Pons (tissue), 1 donor: ENCODE measurements at regions not wholly inside any gene's neighbourhood (a gene's known extent, or its start where the extent isn't known, plus 50 kb on each side); places are given as distances from the start of the nearest gene placed in this dataset.
"Not testable (repeated sequence)": the region's sequence is repeated elsewhere in the genome, so short reads cannot be mapped to it uniquely, and the experiment has no call there.

Experiments
- DNase-seq: peaks from one replicate; pipeline ENCODE4 v3.0.0-alpha.2; 2016; ENCODE audit warnings: low spot score

DNA sequence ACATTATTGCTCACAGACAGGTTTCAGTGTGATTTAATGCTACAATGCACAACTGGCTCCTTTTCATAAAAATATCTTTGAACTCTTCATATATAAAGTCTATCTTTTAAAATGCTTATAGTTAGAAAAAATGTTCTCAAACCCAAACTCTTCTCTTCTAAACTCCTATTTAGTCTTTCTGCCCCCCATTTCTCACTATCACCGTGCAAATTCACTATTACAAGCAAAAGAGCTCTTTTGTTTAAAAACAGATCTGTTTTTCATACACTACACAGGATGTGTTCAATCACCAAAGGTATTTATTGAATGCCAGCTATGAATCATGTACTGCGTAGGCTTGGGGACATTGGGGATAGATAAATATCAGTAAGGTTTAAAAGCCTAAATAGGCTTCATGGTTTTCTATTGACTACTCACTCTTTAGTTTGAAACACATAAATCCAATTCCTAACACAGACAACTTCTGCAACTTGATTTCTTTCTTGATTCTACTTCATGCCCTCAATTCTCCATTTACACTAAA lies 692.3 kb downstream of the C12orf50 start:
- DNase-seq = no peak

- no peak for DNase-seq
These were observed 696.0 kb downstream of the C12orf50 start for GRCh38 chr12:87332987-87333726.

DNA sequence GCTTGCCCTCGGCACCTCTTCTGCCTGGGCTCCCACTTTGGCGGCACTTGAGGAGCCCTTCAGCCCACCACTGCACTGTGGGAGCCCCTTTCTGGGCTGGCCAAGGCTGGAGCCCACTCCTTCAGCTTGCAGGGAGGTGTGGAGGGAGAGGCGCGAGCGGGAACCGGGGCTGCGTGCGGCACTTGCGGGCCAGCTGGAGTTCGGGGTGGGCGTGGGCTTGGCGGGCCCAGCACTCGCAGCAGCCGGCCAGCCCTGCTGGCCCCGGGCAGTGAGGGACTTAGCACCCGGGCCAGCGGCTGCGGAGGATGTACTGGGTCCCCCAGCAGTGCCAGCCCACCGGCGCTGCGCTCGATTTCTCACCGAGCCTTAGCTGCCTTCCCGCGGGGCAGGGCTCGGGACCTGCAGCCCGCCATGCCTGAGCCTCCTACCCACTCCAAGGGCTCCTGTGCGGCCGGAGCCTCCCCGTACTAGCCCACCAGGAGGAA lies 699.1 kb downstream of the C12orf50 start:
- not testable (repeated sequence) for DNase-seq

DNA sequence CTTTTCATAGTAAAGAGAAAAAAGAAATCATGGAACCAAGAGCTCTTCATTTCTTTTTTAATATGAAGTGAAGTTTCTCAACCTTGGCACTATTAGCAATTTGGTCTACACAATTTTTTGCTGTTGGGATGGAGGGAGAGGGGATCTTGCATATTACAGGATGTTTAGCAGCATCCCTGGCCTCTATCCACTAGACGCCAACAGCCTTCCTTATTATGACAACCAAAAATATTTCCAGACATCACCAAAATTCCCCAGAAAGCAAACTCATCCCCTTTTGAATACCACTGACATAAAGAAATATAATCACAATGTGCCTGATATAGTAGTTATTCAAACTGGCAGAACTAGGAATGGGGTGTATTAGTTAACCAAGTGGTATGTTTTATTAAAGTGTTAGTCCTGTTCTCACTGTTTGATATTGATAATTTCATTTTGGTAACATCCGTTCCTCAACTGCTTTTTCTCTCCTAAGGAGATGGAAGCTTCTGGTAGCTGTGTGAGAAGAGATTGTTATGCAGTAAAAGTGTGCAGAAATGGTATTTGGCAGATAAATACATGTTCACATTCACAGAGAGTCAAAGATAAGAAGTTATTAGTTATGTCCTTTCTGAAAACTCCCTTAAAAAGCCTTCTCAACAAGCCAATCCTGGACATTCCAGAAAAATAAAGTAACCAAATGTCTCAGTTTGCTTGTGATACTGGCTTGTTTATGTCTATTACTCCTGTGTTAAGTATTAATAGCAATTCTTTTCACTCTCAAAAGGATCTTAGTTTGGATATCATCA lies 699.9 kb downstream of the C12orf50 start:
- DNase-seq = no peak

- DNase-seq = no peak
These were observed 705.8 kb downstream of the C12orf50 start for GRCh38 chr12:87323369-87323768.

DNA sequence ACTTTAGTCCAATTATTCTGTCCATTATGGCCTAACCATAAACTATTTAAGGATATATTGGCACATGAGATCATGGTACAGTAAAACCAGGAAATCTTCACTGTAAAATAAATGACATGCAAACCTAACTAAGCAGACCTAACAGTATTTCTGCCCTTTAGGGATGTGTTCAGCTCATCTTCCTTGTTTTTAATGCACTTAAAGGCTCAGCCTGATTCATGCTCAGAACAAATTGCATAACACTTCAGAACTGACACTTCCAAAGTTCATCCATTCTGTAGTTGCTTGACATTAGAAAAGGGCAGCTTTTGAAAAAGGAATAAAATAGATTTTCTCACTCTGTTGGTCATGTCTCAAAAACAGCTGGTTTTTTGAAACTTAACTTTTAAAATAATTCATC lies 708.5 kb downstream of the C12orf50 start:
- DNase-seq = no peak

DNA sequence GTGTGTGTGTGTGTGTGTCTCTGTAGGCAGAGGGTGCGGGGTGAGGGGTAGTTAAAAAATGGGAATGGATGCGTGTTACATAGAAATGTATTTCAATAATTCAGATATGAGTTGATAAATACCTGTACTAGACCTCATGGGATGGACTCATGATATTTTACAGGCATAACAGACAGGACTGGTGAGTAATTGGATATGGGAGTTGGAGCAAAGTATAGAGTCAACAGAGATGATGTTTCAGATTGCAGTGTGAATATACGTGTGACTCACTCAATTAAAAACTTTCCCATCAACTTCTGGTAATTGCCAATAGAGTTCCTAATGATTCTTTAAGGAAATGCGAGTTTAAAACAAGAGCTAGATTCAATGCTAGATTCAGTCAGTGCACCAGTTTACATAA lies 711.9 kb downstream of the C12orf50 start:
- no peak for DNase-seq

GRCh38 chr12:87311206-87311605 lies 718.0 kb downstream of the C12orf50 start:
- DNase-seq = peak; percentile 15

DNA sequence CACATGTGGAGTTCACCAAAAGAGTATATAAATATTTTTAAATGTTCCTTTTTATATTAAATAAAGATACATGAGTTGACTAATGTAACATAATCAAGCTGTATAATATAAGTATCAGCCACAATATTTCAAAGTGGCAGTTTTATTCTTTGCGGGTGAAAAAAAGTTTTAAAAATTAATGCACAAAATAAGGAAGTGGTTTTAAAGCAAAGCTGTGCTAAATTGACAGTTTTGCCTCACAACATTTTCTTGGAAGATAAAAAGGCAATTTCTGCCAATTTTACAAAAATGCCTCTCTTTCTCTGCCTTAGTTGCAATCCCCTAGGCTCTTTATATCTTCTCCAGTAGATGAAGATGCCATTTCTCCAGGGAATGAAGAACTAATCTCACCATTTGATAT lies 719.1 kb downstream of the C12orf50 start:
- no peak for DNase-seq

GRCh38 chr12:87305481-87305880 lies 723.7 kb downstream of the C12orf50 start:
- no peak for DNase-seq

DNA sequence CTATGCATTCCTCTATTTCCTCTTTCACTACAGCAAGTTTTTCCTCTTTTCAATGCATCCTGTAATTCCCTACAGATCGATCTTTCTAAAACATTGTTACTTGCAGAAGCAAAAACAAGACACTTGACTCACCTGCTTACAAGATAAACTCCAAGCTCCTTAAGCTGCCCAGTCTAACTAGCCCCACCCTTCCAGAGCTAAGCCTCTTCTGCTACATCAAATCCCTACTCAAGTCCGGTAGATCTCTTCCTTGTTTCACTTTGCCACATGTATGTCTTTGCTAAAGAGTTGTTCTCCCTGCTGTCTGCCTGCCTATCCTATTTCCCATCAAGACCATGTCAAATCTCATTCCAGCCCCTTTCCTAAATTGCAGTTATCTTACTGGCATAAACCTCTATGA lies 724.8 kb downstream of the C12orf50 start:
- no peak for DNase-seq

GRCh38 chr12:87303396-87304012 lies 725.7 kb downstream of the C12orf50 start:
- DNase-seq = no peak

- no peak for DNase-seq
These were observed 727.0 kb downstream of the C12orf50 start for GRCh38 chr12:87302126-87302745.

GRCh38 chr12:87290505-87290904 lies 738.7 kb downstream of the C12orf50 start:
- DNase-seq = no peak

GRCh38 chr12:87283886-87284285 lies 745.3 kb downstream of the C12orf50 start:
- DNase-seq = no peak

DNA sequence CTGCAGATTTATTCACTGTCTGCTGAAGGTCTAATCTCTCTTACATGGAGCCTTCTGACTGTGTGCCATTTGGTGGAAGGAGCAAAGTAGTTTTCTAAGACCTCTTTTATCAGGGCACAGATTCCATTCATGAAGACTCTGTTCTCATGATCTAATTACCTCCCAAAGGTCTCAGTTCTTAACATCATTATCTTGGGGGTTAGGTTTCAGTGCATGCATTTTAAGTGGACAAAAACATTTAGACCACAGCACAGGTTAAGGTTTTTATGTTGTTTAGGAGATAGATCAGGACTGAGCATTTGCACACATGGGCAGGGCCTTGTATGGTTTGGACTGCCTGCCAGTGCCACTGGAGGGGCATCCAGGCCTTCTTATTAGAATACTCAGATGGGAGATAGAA lies 746.1 kb downstream of the C12orf50 start:
- DNase-seq = no peak

GRCh38 chr12:87280893-87281292 lies 748.3 kb downstream of the C12orf50 start:
- no peak for DNase-seq

DNA sequence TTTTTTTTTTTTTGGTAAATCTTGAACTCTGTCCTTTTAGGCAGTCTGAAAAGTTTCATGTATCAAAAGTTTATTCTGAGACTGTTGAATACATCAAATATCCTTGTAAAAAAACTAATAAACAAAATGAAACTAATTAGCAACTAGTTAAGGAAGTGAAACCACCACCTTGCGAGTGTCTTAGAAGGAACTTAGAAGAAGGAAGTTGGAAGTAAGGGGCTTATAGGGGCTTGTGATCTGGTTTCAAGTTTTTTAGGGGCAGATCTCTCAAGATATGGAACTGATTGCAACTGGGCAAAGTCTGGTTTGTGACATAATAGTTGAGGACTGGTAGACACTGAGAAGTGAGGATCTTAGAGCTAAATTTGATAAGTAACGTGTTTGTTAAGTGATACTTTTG lies 748.8 kb downstream of the C12orf50 start:
- DNase-seq = no peak

GRCh38 chr12:87274594-87275245 lies 754.5 kb downstream of the C12orf50 start:
- DNase-seq = no peak

- DNase-seq = no peak
These were observed 756.4 kb downstream of the C12orf50 start for GRCh38 chr12:87272851-87273250.

GRCh38 chr12:87270919-87271318 lies 758.3 kb downstream of the C12orf50 start:
- DNase-seq = no peak

- no peak for DNase-seq
These were observed 762.9 kb downstream of the C12orf50 start for GRCh38 chr12:87266305-87266704.
